Natural killer cell (primary cell): ENCODE measurements at regions not wholly inside any gene's neighbourhood (a gene's known extent, or its start where the extent isn't known, plus 50 kb on each side); places are given as distances from the start of the nearest gene placed in this dataset.

ENCODE experiments used
- ATAC-seq, 3 donors: fragments of 150-1000 bp in 2 of 3; fragments of 200-7000 bp in 1 of 3; cut with Tn5 transposase; 1 replicate in 1 of 3; 2 replicates in 2 of 3; pipeline ENCODE4 v1.10.0; 2021; ENCODE audit warnings: mild to moderate bottlenecking in 2 of 3, moderate library complexity in 2 of 3
- DNase-seq, 2 donors: peaks; one replicate each; pipeline versions ENCODE4 v3.0.0 to v3.0.0-alpha.2; 2013 to 2021; ENCODE audit warnings: mixed read lengths in 1 of 2
- H3K27ac ChIP-seq: one replicate; pipeline ENCODE4 v1.5.1; 2013; ENCODE audit warnings: mild to moderate bottlenecking, low read length
- H3K27me3 ChIP-seq: one replicate; pipeline ENCODE4 v1.6.1; 2013; ENCODE audit warnings: low read length; ENCODE audit not compliant: control insufficient read depth, insufficient read depth
- H3K36me3 ChIP-seq: one replicate; pipeline ENCODE4 v1.6.1; 2013; ENCODE audit warnings: low read length; ENCODE audit not compliant: control insufficient read depth, insufficient read depth
- H3K4me1 ChIP-seq: one replicate; pipeline ENCODE4 v1.6.1; 2013; ENCODE audit warnings: low read length; ENCODE audit not compliant: control insufficient read depth, insufficient read depth
- H3K4me3 ChIP-seq: one replicate; pipeline ENCODE4 v1.5.1; 2013; ENCODE audit warnings: low read length
- H3K9me3 ChIP-seq: one replicate; pipeline ENCODE4 v1.6.1; 2013; ENCODE audit warnings: low read length; ENCODE audit not compliant: control insufficient read depth, insufficient read depth
- H3K27ac Mint-ChIP-seq, 2 donors: one replicate each; pipeline ENCODE4 v1.8.0; 2022; ENCODE audit warnings: mild to moderate bottlenecking in 2 of 2, mixed read lengths in 2 of 2, moderate library complexity in 1 of 2
- H3K27me3 Mint-ChIP-seq, 2 donors: one replicate each; pipeline ENCODE4 v1.8.0; 2022; ENCODE audit warnings: low read depth in 2 of 2, mixed read lengths in 2 of 2
- H3K36me3 Mint-ChIP-seq: one replicate; pipeline ENCODE4 v1.8.0; 2022; ENCODE audit warnings: mixed read lengths
- H3K4me1 Mint-ChIP-seq, 2 donors: one replicate each; pipeline ENCODE4 v1.8.0; 2022; ENCODE audit warnings: mixed read lengths in 2 of 2
- H3K4me3 Mint-ChIP-seq: one replicate; pipeline ENCODE4 v1.8.0; 2022; ENCODE audit warnings: mild to moderate bottlenecking, moderate library complexity, mixed read lengths
- H3K9me3 Mint-ChIP-seq, 2 donors: one replicate each; pipeline ENCODE4 v1.8.0; 2022; ENCODE audit warnings: mixed read lengths in 2 of 2
- WGBS: methylation state at CpG from one replicate; pipeline ENCODE4 v1.1.7; 2013; ENCODE audit warnings: missing lambda C conversion rate; ENCODE audit not compliant: insufficient coverage; 5-methylcytosine and 5-hydroxymethylcytosine counted together
- intact Hi-C: fragments of 100-400 bp; cut with micrococcal nuclease; formaldehyde crosslinking; loops from one replicate; pipeline ENCODE4 v1.14.2; 2022
- TF ChIP-seq, protein P1 (sequence below): fragments of 200-600 bp; IDR thresholded peaks from one replicate; pipeline ENCODE4 v1.8.0; 2022; ENCODE audit warnings: antibody characterized with exemption

- Histone ChIP-seq H3K4me3 (no peak overlapping the region), H3K36me3 (no peaks in the 10 kb centered on the region), H3K27me3 (peaks cover 3% of the 10 kb centered on the region), H3K4me1 (no peaks in the 10 kb centered on the region), H3K9me3 (no peaks in the 10 kb centered on the region), H3K27ac (no peak overlapping the region)
- WGBS = 70% methylated on average over 6 of the region's 6 CpGs
- no peak overlapping the region for H3K27ac Mint-ChIP-seq
- intact Hi-C loops = no loop called here
- DNase-seq = no peak
- no peaks in the 10 kb centered on the region for H3K4me1 Mint-ChIP-seq
- no peak overlapping the region for H3K4me3 Mint-ChIP-seq
- TF ChIP-seq, protein P1, sequence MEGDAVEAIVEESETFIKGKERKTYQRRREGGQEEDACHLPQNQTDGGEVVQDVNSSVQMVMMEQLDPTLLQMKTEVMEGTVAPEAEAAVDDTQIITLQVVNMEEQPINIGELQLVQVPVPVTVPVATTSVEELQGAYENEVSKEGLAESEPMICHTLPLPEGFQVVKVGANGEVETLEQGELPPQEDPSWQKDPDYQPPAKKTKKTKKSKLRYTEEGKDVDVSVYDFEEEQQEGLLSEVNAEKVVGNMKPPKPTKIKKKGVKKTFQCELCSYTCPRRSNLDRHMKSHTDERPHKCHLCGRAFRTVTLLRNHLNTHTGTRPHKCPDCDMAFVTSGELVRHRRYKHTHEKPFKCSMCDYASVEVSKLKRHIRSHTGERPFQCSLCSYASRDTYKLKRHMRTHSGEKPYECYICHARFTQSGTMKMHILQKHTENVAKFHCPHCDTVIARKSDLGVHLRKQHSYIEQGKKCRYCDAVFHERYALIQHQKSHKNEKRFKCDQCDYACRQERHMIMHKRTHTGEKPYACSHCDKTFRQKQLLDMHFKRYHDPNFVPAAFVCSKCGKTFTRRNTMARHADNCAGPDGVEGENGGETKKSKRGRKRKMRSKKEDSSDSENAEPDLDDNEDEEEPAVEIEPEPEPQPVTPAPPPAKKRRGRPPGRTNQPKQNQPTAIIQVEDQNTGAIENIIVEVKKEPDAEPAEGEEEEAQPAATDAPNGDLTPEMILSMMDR = no peak
- no peak for ATAC-seq
- H3K9me3 Mint-ChIP-seq = no peaks in the 10 kb centered on the region
- peaks cover 42 to 48% of the 10 kb centered on the region in 2 donors for H3K27me3 Mint-ChIP-seq
- peaks cover 6% of the 10 kb centered on the region for H3K36me3 Mint-ChIP-seq
Observed at GRCh38 chr1:116277840-116278540, 95.1 kb upstream of the ATP1A1 start.

GRCh38 chr1:116278541-116278866, 94.5 kb upstream of the ATP1A1 start:
- Histone ChIP-seq H3K4me3 (no peak overlapping the region), H3K4me1 (no peaks in the 10 kb centered on the region), H3K27ac (no peak overlapping the region), H3K36me3 (no peaks in the 10 kb centered on the region), H3K27me3 (peaks cover 3% of the 10 kb centered on the region), H3K9me3 (no peaks in the 10 kb centered on the region)
- H3K4me3 Mint-ChIP-seq = no peak overlapping the region
- H3K27ac Mint-ChIP-seq = no peak overlapping the region
- TF ChIP-seq, protein P1 = no peak
- no peaks in the 10 kb centered on the region for H3K9me3 Mint-ChIP-seq
- H3K27me3 Mint-ChIP-seq = peaks cover 39 to 50% of the 10 kb centered on the region in 2 donors
- no peaks in the 10 kb centered on the region for H3K4me1 Mint-ChIP-seq
- 95% methylated on average over 6 of the region's 6 CpGs for WGBS
- ATAC-seq (no peak), DNase-seq (no peak)
- peaks cover 6% of the 10 kb centered on the region for H3K36me3 Mint-ChIP-seq
- intact Hi-C loops = no loop called here

DNA sequence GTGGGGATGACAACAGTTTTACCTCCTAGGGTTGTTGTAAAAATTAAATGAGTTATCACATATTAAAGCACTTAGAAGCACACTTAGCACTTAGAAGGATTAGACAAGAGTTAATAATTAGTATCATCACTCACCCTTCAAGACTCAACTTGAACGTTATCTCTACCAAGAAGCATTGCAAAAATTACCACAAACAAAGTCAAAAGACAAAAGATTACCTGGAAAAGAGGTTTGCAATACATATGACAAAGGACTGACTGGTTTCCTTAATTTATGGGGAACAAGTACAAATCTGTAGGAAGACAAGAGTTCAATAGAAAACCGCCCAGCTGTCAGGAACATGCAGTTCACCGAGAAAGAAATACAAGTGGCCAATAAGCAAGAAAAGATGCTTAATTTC, 93.3 kb upstream of the ATP1A1 start:
- no peaks in the 10 kb centered on the region for H3K4me1 ChIP-seq
- Mint-ChIP-seq H3K9me3 (no peaks in the 10 kb centered on the region), H3K27me3 (peaks cover 31 to 50% of the 10 kb centered on the region in 2 donors), H3K27ac (no peak overlapping the region), H3K4me1 (peaks cover 0 to under 1% of the 10 kb centered on the region in 2 donors), H3K4me3 (no peak overlapping the region), H3K36me3 (peaks cover 6% of the 10 kb centered on the region)
- no peak overlapping the region for H3K4me3 ChIP-seq
- H3K27me3 ChIP-seq = peaks cover 8% of the 10 kb centered on the region
- TF ChIP-seq, protein P1 = no peak
- ATAC-seq (no peak), DNase-seq (no peak)
- intact Hi-C loops = no loop called here
- H3K9me3 ChIP-seq = no peaks in the 10 kb centered on the region
- H3K36me3 ChIP-seq = no peaks in the 10 kb centered on the region
- H3K27ac ChIP-seq = no peak overlapping the region
- 95% methylated on average over 2 of the region's 3 CpGs for WGBS

DNA sequence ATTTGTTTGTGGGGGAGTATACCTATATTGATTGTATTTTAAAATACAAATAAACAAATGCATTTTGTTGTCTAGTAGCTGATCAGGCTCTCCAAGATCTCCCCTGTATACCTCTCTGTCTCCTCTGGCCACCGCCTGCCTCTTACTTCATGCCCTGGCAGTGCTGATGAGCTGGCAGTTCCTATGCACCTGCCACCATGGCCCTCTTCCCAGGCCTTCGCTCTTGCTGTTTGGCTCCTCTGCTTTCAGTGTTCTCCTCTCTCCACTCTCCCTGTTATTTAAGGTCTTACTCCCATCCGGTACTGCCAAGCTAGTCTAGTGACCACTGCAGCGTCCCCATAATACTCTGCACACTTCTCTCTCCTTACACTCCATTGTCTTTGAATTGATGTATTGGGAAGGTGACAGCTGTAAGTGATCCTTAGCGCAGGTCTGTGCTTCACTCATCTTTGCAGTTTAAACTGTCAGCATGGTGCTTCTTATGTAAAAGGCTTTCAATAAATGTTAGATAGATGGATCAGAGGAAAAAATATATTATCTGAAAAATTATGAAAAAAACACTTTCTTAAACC, 88.1 kb upstream of the ATP1A1 start:
- TF ChIP-seq, protein P1 = no peak
- Histone ChIP-seq H3K9me3 (no peaks in the 10 kb centered on the region), H3K27ac (no peak overlapping the region), H3K4me3 (no peak overlapping the region), H3K36me3 (no peaks in the 10 kb centered on the region), H3K4me1 (peaks cover 11% of the 10 kb centered on the region), H3K27me3 (peaks cover 8% of the 10 kb centered on the region)
- H3K4me1 Mint-ChIP-seq = peaks cover 15 to 19% of the 10 kb centered on the region in 2 donors
- peaks cover 21 to 27% of the 10 kb centered on the region in 2 donors for H3K27me3 Mint-ChIP-seq
- ATAC-seq = no peak
- no peak overlapping the region for H3K4me3 Mint-ChIP-seq
- H3K27ac Mint-ChIP-seq = no peak overlapping the region
- no peak for DNase-seq
- no peaks in the 10 kb centered on the region for H3K9me3 Mint-ChIP-seq
- 90% methylated on average over 4 of the region's 5 CpGs for WGBS
- intact Hi-C loops = no loop called here
- peaks cover 6% of the 10 kb centered on the region for H3K36me3 Mint-ChIP-seq
